Renal cortex interstitium (tissue), 11 donors: ENCODE measurements at regions not wholly inside any gene's neighbourhood (a gene's known extent, or its start where the extent isn't known, plus 50 kb on each side); places are given as distances from the start of the nearest gene placed in this dataset.

ENCODE experiments used
- DNase-seq, 11 donors: peaks; one replicate each; pipeline ENCODE4 v3.0.0-alpha.2; 2013; ENCODE audit warnings: low read depth in 9 of 11, low spot score in 4 of 11; ENCODE audit errors: extremely low read depth in 1 of 11

DNA sequence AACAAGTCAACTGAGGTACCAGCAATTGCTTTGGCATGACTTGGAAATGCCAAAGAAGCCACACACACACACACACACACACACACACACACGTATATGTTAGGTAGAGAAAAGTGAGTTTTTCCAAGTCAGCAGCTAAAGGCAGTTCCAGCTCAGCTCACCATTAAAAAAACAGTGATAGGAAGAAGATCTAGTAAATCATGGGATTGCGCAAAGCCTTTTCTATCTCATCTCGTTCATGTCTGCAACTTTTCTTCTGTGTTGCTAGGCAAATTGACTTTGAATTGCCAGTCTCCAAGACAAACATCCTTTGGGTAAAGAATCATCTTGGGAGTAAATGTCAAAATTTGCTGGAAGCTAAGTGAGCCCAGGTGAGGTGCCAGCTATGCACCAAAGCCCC lies 500.1 kb downstream of the ENC1 start:
- DNase-seq: no peak

DNA sequence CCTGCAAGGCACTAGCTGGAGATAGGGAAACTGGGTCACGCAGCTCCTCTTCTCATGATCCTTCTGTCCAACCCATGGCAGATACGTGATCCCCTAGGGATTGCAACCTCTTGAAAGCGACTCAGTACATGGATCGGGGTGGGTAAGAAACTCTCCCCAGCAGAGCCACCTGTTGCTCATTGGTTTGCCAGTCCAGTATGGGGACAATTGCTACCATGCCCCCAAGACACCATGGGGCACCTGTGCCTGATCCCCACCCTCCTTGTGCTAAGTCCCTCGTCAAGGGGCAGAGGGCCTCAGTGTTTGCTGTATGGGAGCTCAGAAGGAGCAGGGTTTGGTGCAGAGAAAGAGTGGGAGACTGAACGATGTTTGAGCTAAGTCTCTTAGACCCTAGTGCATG lies 500.9 kb downstream of the ENC1 start:
- no peak for DNase-seq

DNA sequence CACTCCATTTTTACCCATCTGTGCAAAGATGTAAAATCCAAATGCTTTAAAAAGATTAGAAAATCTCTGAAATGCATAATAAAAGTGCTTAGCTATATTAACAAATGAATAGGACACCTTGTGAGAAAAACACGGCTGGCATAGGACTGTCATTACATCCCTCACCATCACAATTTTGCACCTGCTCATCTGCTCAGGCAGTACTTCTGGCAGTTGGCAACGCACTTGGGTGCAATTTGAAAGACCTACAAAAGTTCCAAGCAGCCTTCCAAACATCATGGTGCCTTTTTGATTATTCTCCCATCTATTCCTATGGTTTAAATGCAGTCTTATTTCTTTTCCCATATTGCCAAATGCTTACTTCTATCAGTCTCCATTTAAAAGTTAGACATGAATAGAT lies 501.8 kb downstream of the ENC1 start:
- no peak for DNase-seq

DNA sequence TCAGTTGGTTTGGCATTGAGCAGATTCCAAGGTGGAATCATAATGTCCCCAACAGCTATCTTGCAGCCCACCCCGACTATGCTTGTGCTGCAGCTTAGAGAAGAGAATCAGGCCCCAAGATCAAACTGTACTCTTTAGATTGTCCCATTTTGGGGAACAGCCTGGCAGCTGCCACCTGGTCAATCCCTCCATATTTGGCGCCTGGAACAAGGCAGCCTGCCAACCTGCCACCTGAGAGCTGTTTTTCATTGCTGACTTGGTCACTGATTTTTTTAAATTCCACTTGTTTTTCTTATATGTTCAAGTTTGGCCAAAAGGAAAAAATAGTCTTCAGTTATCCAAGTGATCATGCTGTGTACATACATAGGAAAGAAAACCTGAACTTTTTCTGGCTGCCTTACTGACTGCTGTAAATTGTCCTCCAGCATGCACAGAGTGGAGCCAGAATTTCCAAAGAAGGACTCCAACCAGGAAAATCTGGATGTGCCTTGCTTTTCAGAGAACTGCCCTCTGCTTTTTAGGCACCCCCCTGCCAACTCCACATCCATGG lies 504.2 kb downstream of the ENC1 start:
- DNase-seq: no peak

DNA sequence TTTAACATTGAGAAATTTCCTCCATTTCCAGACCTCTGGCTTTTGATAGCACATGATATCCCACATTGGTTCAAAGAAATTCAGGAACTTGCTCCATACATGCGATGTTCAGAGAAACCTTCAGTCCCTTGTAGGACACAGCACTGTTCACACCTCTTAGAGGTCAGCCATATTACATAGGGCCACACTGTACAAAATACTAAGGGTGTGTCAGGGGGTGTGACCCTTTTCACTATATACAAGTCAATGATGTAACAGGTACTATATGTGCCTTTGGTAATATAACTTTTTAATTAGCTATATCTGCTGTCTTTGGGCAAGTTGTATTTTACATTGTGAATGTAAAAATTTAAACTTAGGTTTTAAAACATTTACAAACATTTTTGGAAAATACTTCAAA lies 505.5 kb downstream of the ENC1 start:
- no peak for DNase-seq

DNA sequence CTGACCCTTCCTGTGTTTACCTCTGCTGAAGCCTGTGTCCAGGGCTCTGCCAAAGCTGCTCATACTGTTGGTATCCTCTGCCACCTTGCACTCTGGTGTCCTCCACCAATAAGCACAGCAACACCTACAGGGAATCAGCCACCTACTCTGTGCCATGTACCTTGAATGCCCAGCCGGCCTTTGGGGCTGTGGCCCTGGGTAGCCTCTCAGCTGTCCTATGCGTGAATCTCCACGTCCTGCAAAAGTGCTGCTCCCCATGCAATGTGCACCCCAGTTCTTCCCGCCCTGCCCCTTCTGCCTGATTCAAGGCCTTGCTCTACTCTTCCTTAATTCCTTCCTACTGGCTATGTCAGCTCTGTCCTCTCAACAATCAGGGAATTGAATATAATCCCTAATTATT lies 506.5 kb downstream of the ARHGEF28 start:
- no peak for DNase-seq

DNA sequence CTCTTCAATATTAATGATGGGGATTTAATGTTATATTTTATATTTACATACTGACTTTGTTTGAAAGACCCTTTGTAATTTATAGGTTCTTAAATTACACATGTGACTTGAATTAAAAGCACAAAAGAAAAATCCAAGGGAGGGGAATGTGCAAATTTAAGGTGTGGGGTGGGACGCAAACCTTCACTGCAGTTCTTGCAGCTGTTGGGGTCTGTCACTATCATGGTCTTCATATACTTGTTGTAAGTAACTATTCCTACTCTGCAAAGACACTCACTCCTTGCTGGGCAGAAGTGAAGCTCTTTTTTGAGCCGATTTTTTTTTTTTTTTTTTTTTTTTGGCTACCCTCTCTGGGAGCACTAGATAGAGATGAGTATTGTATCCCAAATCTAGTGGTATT lies 505.3 kb downstream of the ARHGEF28 start:
- no peak for DNase-seq

DNA sequence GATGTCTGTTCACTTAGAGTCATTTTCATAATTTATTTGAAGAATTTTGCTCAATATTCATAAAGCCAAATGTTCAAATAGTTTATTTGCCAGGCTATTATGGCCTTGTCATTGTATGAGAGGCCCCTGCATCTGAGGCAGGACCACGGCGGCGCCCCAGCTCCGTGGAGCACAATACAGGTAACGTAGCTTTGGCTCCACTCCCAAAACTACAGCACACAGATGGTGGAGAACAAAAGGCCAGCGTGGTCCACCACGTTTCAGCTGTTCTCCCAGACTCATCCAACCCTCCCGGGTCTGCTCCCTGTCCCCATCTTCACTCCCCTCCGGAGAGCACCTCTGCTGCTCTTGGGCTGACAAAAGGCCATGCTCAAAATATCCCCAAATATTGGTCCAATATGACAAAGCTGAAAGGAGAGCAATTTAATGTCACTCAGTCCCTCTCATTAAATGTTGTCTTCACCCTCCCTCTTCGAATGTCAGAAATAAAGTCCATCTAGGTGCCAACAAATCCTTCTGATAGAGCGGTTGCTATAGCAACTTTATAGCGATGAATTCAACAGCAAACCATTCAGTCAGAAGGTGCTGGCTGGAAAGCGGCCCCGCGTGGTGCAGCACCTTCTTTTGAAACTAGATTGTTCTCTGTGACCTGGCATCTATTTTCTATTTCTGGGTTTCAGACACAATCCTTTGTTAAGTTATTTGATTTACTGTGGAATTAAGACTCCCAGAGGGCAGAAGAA lies 504.3 kb downstream of the ARHGEF28 start:
- DNase-seq: no peak

DNA sequence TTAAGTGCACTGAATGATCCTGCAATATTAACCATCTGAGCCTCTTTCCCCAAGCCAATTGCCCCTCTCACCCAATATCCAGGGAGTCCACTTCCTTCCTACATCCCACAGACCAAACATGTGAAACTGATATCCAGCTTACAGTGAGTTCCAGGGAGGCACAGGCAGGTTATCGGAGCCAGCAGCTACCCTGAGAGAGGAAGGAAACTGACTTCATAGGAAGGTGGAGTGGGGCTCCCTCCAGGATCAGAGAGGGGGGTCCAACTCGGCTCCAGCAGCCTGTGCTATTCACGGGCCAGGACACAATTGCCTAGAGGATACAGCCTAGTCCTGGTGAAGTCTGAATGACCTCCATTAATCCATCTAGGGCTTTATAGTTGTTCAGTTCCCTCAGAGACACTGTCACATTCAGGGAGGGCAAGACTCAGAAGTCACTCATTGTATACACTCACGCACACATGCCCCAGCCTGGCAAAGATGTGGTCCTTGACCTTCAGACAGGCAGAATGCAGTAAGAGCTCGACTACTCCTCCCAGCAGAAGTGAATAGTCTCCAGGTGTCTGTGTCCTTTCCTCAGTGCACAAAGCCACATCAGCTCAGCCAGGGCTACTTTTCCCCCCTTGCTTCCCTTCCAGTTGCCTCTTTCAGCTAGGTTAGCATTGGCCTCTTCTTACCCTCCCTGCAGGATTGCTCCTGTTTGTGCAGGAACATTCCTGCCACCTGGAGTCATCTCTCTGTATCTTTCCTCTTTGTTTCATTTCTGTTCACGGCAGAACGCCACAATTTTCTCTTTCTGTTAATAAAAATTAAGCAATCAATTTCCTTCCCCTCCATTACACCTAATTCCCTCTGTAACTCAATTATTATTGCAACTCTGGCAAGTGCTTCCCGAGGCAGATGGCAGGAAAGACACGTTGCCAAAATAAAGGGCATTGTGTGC lies 501.7 kb downstream of the ARHGEF28 start:
- no peak for DNase-seq

DNA sequence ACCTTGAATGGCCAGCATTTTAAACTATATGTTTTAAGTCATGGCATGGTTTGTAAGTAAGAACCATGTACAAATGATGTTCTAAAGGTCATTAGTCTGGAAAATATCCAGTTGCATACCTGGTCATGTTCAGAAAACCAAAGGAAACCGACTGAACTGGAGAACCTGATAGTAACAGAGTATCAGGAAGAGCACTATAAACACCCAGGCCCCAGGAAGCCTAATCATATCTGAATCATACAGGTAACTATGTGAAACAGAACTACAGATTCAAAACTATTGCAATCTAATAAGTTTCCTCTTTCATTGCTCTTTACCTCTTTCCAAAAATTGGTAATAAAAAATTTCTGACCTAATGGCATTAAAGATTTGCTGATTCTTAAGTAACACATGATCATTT lies 500.3 kb downstream of the ARHGEF28 start:
- DNase-seq: no peak

DNA sequence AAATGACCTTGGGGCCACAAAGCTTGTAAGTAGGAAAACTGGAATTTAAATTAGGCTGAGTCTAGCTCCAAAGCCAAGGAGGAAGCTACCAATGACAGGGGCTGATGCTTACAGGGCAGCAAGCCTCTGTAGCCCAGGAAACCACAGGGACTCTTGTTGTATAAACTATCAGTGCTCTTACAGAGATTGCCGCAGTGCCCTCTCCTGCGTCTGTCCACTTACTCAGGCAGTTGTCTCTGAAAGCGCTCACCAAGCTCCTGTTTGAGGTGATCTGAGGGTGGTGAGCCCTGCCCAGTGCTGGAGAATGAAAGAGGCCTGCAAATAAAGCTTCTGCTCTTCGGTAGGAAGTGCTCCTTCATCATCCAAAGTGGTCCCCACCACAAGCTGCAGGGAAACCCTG lies 498.8 kb downstream of the ARHGEF28 start:
- no peak for DNase-seq

DNA sequence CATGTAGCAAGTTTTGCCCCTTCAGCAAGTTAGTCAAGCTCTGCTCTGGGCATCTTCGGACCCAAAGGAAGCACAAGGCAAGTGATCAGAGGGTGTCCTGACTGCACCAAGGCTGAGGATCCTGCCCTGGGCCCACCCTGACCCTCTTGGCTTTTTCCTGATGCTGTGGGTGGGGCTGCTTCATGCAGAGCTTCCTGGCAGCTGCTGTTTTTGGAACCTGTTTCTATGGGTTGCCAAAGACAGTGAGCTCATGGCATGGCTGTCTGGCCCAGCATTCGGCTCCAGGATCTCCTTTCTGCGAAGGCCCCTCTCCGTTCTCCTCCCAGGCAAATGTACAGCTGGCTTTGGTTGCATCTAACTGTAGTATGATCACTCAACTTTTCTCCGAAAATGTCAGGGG lies 497.9 kb downstream of the ARHGEF28 start:
- DNase-seq: no peak

DNA sequence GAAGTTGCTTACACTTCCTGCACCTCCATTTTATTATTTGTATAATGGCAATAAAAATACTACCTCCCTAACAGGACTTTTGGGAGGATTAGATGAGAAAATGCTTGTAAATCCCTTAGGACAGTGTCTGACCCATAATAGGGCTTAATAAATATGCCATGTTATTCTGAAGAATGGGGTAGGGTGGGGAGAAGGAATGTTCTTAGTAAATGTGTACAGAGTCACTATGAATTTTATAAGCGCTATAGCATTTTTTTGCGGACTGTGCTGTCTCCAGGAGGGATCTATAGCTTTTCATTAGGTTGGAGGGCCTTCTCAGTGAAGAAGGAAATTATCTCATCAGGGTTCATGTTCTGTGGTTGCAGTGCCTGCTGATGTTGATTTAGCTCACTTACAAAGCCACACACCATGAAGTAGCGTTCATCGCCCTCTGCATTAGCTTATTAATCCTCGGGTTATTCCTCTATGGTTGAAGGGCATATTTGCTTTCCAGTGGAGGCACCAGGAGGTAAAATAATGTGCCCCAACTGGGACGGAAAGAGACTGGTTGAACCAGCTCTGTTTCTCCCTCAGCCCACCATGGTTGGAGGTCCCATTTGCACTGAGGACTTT lies 497.1 kb downstream of the ARHGEF28 start:
- DNase-seq: no peak

DNA sequence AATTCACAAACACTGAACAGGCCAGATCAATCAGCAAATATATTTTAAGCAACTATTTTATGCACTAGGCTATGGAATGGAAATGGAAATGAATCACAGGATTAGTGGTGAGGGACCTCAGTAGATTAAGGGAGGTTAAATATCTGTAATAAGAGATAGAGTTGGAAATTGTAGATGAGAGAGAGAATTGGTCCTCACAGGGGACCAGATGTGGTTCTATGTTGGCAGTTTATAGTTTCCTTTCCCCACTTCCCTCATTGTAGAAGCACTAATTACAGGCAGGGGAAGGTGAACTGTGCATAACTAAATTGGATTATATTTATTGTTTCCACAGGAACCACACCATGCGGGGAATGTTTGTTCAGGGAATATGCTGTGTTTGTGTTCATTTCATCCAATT lies 496.2 kb downstream of the ARHGEF28 start:
- no peak for DNase-seq

DNA sequence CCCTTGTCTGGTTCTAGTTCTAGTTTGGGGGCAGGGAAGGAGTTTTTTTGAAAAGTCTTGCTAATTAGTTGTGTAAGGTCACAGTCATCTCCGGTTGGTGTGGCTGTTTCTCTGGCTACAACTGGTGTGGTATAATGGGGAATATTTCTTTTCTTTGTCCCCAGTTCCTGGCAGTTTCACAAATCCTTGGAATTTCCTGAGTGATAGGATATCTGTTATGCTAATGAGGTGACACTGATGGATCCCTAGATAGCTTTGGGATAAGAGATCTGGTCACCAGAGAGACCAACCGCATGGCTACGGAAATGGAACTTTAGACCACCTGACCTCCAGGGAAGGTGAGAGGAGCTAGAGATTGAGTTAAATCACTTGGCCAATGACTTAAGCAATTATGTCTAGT lies 494.6 kb downstream of the ARHGEF28 start:
- DNase-seq: no peak

DNA sequence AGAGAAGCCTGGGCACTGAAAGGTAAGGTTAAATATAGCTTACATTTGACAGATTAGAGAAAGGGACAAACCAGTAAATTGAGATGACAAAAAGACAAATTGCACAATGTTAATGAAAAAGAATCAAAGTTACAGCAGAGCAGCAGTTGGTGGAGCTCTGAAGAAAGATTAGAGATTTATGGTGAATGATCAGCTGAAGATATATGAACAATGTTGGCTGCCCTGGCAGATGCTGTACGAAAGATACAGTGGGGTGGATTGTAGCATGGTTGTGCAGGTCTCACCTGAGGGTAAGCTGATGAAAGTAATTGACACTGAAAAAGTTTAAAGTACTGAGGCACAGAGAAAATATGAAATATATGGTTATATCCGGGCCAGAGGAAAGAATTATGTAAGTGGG lies 492.1 kb downstream of the ARHGEF28 start:
- DNase-seq: no peak

DNA sequence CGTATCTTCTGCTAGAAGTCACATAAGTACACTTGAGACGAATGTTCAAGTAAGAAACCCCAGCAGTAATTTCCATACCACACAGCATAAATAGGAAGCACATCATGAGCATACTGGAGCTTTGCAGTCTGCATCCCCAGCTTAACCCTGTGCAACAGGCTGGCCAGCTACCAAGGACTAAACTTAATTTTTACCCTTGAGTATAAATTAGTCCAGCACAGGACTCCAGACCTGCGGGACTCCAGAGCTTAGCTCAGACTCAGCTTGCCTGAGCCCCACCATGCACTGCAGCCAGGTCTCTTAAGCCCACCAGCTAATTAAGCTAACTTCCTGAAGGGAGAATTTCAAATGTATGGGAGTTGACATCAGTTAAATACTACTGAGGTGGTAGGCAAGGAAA lies 491.0 kb downstream of the ARHGEF28 start:
- no peak for DNase-seq

DNA sequence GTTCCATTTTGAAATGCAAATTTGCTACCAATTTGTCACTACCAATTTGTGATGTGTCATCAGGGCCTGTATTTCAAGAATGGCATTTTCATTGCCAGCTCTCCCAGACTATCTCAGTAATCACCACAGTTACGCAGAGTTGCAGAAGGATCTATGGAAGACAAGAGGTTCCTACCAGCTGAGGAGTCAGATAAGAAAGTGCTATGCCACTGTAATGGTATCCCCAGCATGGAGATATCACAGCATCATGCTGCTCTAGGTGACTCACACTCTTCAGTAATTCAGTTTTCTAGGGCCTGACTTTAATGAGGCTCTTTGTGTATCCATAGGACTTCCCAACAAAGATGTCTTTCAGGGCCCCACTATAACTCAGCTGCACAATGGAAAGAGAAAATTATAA lies 490.3 kb downstream of the ARHGEF28 start:
- no peak for DNase-seq

DNA sequence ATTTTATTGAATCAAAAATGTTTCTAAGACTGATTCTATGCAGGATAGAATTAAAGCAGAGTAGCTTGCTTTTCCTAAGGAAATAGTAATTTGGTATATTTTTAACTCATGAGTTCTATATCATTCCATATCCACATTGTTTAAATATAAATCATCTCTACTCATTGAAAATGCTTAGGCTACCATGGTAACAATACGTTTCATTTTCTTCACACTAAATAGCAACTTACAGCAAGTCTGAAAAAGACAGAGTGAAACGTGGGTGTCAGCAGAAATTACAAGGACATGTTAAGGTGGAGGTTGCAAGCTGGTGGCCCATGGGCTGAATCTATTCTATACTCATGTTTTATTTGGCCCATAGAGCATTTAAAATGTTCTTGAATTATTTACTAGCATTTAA lies 487.9 kb downstream of the ARHGEF28 start:
- no peak for DNase-seq

DNA sequence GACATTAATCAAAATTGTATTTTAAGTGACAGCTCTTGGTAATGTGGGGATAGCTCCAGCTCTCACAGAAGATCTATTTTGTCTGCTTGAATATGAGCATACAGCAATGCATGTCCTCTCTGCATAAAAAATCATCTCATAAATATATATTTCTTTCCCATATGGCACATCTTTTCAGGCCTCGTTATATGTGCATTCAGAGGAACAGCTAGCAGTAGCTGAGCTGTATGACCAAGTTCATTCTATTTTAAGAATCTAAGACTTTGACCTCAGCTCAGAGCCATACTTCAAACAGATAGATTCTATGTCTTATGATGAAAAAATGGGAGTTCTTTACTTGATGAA lies 487.2 kb downstream of the ARHGEF28 start:
- no peak for DNase-seq
